Breast epithelium (tissue), 3 donors: ENCODE measurements at regions not wholly inside any gene's neighbourhood (a gene's known extent, or its start where the extent isn't known, plus 50 kb on each side); places are given as distances from the start of the nearest gene placed in this dataset.

Experiments
- CTCF ChIP-seq, 3 donors: fragments of 450-650 bp; IDR thresholded peaks; one replicate each; pipeline ENCODE4 v1.5.1; 2016 to 2017; ENCODE audit warnings: antibody characterized with exemption in 3 of 3, mild to moderate bottlenecking in 3 of 3, moderate library complexity in 3 of 3
- POLR2AphosphoS5 ChIP-seq, 3 donors: sonication (generic); formaldehyde crosslinking; IDR thresholded peaks; one replicate each; pipeline ENCODE4 v1.6.1; 2017; ENCODE audit warnings: antibody characterized with exemption in 3 of 3

GRCh38 chr6:93859971-93860370, 440.6 kb upstream of the EPHA7 start:
- TF ChIP-seq CTCF (IDR thresholded peaks at IDR 0.05): no peak
- TF ChIP-seq POLR2AphosphoS5 (IDR thresholded peaks at IDR 0.05): no peak
